Uterus (tissue), 2 donors: ENCODE measurements at regions not wholly inside any gene's neighbourhood (a gene's known extent, or its start where the extent isn't known, plus 50 kb on each side); places are given as distances from the start of the nearest gene placed in this dataset.

Experiments used
- POLR2A ChIP-seq, 2 donors: fragments of 450-650 bp; IDR thresholded peaks; one replicate each; pipeline ENCODE4 v1.6.1; 2016; ENCODE audit warnings: antibody characterized with exemption in 2 of 2, mild to moderate bottlenecking in 1 of 2, moderate library complexity in 1 of 2
- TF ChIP-seq, protein P1 (sequence below), 4 experiments: fragments of 200-600 bp in 2 of 4; fragments of 450-650 bp in 2 of 4; sonication (generic) in 2 of 4; IDR thresholded peaks; one replicate each; pipeline ENCODE4 v1.5.1; 2016 to 2019; ENCODE audit warnings: antibody characterized with exemption in 4 of 4, mild to moderate bottlenecking in 2 of 4, moderate library complexity in 1 of 4

DNA sequence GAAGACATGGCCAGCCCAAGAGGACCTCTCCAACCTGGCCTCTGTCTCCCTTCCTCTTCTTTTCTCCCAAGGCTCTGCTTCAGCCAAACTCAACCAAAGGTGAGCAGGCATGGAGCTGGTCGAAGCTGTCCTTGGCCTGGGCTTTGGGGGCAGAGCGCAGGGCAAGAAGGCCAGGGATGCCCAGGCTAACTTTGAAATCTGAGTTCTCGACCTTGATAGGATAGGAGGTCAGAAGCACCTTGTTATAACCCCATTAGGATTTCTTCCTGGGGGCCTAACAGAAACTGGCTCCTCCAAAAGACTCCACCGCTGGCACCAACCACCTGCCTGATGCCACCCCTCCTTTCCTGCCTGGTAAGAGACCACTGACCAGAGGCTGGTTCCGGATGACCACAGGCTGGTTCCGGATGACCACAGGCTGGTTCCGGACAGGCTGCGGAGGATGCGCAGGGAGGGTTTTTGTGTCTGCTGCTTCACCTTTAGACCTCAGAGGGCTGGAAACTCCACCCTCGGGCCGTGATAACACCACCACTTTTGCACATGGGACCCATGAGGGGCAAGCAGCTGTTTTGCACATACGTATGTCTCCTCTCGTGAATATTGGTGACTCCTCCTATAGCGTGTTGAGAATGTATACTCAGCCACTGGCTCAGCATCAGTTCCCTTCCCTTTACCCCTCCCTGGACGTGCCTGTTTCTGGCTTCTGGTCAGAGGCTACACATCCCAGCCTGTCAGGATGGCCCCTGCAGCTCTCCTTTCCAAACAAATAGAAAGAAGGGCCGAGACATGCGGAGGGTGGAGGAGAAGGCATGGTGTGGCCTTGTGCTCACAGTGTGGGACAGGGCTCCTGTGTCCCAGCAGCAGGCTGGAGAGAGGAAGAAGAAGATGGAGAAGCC lies 140.1 kb downstream of the DNAJB6 start:
- TF ChIP-seq, protein P1, sequence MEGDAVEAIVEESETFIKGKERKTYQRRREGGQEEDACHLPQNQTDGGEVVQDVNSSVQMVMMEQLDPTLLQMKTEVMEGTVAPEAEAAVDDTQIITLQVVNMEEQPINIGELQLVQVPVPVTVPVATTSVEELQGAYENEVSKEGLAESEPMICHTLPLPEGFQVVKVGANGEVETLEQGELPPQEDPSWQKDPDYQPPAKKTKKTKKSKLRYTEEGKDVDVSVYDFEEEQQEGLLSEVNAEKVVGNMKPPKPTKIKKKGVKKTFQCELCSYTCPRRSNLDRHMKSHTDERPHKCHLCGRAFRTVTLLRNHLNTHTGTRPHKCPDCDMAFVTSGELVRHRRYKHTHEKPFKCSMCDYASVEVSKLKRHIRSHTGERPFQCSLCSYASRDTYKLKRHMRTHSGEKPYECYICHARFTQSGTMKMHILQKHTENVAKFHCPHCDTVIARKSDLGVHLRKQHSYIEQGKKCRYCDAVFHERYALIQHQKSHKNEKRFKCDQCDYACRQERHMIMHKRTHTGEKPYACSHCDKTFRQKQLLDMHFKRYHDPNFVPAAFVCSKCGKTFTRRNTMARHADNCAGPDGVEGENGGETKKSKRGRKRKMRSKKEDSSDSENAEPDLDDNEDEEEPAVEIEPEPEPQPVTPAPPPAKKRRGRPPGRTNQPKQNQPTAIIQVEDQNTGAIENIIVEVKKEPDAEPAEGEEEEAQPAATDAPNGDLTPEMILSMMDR (IDR thresholded peaks at IDR 0.05) = no peak
- no peak for TF ChIP-seq POLR2A (IDR thresholded peaks at IDR 0.05)
